Stimulated activated CD4-positive, alpha-beta T cell treated with anti-CD3 and anti-CD28 coated beads, TNF-alpha, amount 100 ng/mL, for 4 hours (primary cell): ENCODE measurements at regions not wholly inside any gene's neighbourhood (a gene's known extent, or its start where the extent isn't known, plus 50 kb on each side); places are given as distances from the start of the nearest gene placed in this dataset.

Source experiments
- DNase-seq, 3 experiments: peaks; one replicate each; pipeline ENCODE4 v3.0.0-alpha.2; 2020; ENCODE audit warnings: low read depth in 3 of 3

DNA sequence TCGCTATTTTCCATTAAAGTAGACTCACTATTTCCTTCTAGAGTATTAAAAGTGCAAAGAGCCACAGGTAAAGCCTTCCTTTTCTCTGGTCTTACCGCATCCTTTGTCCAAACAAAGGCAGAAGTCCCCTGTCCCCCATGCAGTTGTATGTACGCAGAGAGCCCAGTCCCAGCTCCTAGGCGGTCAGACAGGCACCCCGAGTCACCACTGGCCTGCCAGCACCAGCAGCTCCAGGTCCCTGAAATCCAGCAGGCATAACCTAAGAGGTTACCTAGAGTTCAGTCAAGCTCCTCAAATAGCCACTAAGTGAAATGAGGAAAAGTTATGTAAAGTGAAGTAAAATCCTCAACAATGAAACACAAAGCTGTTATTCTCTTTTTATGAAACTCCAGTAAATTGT lies 60.4 kb upstream of the TWIST2 start:
- DNase-seq: no peak

DNA sequence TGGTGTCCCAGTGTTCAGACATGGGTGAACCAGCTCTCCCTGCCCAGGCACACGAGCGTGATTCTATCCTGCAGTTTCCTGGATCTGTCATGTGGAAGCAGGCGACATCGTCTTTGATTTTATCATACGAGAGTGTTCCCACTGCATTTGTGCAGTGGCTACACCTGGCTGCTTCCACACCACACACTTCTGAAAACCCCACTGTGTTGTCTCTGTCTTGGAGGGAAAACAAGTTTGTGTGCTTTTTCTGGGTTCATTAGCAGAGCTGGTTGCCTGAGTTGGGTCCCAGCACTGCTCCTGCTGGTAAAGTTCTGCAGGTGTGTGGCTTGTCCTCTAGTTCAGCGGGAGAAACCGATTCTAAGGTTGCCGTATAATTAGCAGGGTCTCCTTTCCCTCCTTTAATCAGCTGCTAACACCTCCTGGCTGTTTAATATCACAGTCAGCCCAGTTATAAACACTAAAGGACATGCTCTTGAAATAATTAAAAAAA lies 58.5 kb upstream of the TWIST2 start:
- DNase-seq: no peak

DNA sequence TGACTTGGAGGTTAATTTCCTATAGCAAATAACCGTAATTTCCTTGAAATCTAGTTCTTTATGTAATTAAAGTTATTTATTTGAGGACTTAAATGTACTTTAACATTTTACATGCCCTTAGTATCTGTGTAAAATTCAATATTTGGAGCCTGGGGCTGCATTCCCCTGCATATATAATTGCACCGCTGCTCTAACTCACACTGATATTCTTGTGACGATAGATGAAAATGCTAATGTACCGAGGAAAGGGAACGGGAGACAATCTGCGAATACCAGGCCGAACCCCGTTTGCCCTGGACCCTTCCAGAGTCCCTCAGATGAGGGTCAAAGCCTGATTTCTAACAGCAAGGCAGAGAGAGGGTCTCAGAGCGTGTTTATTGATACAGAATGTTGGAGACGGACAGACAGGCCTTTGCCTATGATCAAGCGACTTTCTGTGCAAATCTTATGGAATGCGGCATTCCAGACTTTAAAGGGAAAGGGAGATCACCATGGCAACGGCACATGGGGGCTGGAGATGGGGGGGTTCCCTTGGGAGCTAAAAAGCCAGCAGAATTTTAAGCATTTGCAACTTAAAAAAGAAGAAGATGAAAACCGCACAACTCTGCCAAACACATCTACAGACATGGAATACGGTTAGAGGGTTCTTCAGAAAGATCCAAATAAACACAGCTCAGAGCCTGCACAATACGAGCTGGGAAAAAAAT lies 57.6 kb upstream of the TWIST2 start:
- DNase-seq: no peak

DNA sequence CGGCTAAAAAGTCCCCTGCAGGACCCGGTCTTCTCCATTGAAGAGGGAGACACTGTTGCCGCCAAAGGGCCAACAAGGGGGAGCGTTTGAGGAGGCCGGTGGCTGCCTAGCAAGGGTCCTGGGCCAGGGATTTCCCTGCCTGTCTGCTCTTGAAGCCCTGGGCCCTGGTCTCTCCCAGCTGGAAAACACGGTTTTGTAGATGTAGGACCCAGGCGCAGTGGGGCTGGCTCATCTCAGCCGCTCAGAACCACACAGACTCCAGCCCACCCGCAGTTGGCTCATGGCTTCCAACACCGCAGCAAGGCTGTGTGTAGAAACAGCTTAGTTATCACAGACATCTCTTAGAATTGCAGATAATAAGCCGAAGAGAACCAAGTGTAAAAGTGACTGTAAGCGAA lies 57.1 kb upstream of the TWIST2 start:
- DNase-seq: no peak

DNA sequence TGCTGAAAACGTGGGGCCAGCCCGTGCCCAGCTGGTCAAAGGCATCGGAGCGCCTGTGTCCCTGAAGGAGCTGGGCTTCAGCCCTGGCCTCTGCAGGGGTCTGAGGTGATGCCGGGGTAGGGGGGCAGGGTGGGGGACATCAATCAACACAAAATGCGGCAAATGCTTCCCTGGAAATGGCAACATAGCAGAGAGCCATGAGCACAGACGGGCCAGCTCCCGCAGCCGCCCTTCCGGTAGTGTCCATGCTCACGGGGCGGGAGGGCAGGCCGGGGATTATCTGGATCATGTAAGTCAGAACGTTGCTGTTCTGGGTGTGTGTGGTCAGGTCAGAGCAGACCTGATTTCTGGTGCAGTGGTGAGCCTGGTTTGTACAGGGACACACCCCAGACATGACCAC lies 56.5 kb upstream of the TWIST2 start:
- DNase-seq: no peak

DNA sequence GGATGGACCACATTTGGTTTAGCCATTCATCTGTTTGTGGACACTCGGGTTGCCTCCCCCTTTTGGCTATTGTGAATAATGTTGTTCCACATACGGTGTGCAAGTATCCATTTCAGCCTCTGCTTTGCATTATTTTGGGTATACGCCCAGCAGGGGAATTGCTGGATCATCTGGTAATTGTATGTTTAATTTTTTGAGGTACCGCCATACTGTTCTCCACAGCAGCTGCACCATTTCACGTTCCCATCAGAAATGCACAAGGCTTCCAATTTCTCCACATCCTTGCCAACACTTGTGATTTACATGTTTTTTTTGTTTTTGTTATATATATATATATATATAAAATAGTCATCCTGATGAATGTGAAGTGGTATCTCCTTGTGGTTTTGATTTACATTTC lies 54.6 kb upstream of the TWIST2 start:
- no peak for DNase-seq

DNA sequence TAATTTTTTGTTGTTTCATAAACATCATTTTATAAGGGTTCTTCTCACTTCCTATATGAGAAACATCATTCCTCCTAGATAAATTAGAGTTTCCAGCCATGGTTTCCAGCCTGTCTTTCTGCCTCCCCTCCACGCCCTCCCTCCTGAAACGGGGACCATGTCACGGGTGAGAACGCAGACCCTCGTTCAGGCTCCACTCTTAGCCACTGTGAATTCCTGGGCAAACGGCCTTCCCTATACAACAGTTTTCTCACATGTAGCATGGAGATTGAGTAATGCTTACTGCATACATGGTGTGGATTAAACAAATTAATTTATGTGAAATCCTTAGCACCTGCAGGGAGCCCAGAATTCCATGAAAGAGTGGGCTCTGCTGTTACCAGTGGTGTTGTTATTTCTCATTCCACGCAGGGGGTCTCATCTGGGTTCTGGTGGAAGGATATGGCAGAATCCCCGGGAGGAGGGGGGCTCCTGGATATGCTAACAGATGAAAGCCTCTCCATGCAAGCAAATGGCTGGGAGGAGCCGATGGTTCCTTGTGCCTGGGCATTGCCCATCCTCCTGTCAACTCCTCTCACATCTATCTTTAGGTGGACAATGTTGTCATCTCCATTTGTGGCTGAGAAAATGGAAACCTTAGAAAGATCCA lies 54.0 kb upstream of the TWIST2 start:
- no peak for DNase-seq

DNA sequence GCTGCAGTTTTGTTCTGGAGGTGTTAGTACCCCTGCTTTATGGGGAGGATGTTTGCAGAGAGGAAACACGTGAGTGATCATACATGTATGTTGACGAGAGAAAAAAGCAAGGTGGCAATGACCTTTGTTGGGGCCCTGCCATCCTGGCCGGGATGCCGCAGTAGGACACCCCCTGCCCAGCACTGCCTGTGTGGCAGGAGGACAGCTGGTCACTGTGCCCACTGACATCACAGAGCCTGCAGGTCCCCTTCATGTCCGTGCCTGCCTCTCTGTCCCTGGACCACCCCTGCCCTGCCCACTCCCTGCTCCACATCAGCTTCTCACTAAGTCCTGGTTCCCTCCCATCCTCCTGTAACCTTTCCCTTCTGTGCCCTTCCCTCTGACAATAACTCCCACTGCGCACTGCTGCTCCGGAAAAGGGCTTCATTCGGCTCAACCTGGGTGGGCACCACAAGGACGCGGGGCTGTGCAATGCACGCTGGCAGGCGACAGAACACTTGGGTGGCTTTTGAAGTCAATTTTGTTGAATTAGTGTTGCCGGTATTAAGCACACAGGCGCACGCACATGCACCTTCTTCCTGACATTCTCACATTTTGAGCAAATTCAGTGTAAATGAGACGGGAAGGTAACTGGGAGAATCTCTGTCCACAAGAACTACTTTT lies 51.5 kb upstream of the TWIST2 start:
- DNase-seq: no peak

DNA sequence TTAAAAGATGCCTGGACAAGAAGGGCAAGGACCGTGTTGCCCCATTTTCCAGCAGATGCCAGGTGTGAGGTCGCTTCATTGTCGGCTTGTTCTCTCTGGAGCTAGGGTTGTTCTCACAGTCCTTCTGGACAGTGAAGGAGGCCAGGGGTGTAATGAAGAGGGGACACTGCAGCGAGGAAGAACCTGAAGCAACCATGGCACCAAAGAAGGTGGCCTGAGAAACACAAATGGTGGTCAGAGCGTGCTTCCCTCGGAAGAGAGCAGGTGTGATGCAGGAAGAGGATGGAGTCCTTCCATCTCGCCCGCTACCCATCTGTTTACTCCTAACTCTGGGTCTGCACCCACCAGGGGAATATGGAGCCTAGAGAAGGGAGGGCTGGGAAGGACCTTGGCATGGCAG lies 50.3 kb upstream of the TWIST2 start:
- DNase-seq: no peak
